Loucy (cell line): ENCODE measurements at regions not wholly inside any gene's neighbourhood (a gene's known extent, or its start where the extent isn't known, plus 50 kb on each side); places are given as distances from the start of the nearest gene placed in this dataset.

ENCODE experiments used
- H2AFZ ChIP-seq: fragments of 200-600 bp; sonication (generic); 2 replicates; pipeline ENCODE4 v1.6.0; 2016; ENCODE audit warnings: antibody characterized with exemption, mild to moderate bottlenecking, low read length, moderate library complexity
- H3F3A ChIP-seq: fragments of 200-600 bp; 2 replicates; pipeline ENCODE4 v1.6.0; 2016; ENCODE audit warnings: antibody characterized with exemption, low read depth, mild to moderate bottlenecking
- H3K27me3 ChIP-seq: fragments of 200-600 bp; sonication (generic); 2 replicates; pipeline ENCODE4 v1.6.1; 2014; ENCODE audit warnings: low read length, mild to moderate bottlenecking; ENCODE audit not compliant: insufficient read depth, poor library complexity, severe bottlenecking
- H3K36me3 ChIP-seq: fragments of 200-600 bp; sonication (generic); 2 replicates; pipeline ENCODE4 v1.6.1; 2016; ENCODE audit warnings: low read length; ENCODE audit not compliant: insufficient read depth
- H3K4me1 ChIP-seq: fragments of 200-600 bp; sonication (generic); 2 replicates; pipeline ENCODE4 v1.5.1; 2014; ENCODE audit warnings: low read length, mild to moderate bottlenecking; ENCODE audit not compliant: insufficient read depth, poor library complexity, severe bottlenecking
- H3K4me2 ChIP-seq: fragments of 200-600 bp; sonication (generic); 2 replicates; pipeline ENCODE4 v1.6.0; 2014; ENCODE audit warnings: antibody characterized with exemption, low read length, low read depth, mild to moderate bottlenecking; ENCODE audit not compliant: poor library complexity, severe bottlenecking
- H3K4me3 ChIP-seq: fragments of 200-600 bp; sonication (generic); 2 replicates; pipeline ENCODE4 v1.5.1; 2014; ENCODE audit warnings: low read length, mild to moderate bottlenecking, mixed read lengths; ENCODE audit not compliant: poor library complexity, severe bottlenecking
- H3K79me2 ChIP-seq: fragments of 200-600 bp; sonication (generic); 2 replicates; pipeline ENCODE4 v1.6.1; 2014; ENCODE audit warnings: low read length; ENCODE audit not compliant: insufficient read depth
- H3K9ac ChIP-seq: fragments of 200-600 bp; sonication (generic); 2 replicates; pipeline ENCODE4 v1.6.0; 2014; ENCODE audit warnings: mild to moderate bottlenecking, low read depth, low read length, moderate library complexity; ENCODE audit not compliant: poor library complexity, severe bottlenecking
- H3K9me2 ChIP-seq: fragments of 200-600 bp; sonication (generic); replicated peaks from 2 replicates; pipeline ENCODE4 v1.6.1; 2016; ENCODE audit warnings: low read depth, low read length, mixed read lengths
- H3K9me3 ChIP-seq: fragments of 200-600 bp; sonication (generic); 2 replicates; pipeline ENCODE4 v1.6.1; 2014; ENCODE audit warnings: mild to moderate bottlenecking, antibody characterized with exemption, low read length, low read depth; ENCODE audit not compliant: insufficient read depth
- H4K20me1 ChIP-seq: fragments of 200-600 bp; sonication (generic); 2 replicates; pipeline ENCODE4 v1.6.0; 2014; ENCODE audit warnings: antibody characterized with exemption, low read length, mild to moderate bottlenecking; ENCODE audit not compliant: insufficient read depth, poor library complexity, severe bottlenecking
- CTCF ChIP-seq: fragments of 200-600 bp; sonication (generic); conservative IDR thresholded peaks from 2 replicates; pipeline ENCODE4 v1.5.1; 2014; ENCODE audit warnings: mild to moderate bottlenecking, antibody characterized with exemption, low read length
- EZH2phosphoT487 ChIP-seq: fragments of 200-600 bp; IDR thresholded peaks from 2 replicates; pipeline ENCODE4 v1.6.1; 2018; ENCODE audit warnings: antibody characterized with exemption, mild to moderate bottlenecking, moderate library complexity, borderline replicate concordance

GRCh38 chr7:42666994-42667393, 244.9 kb downstream of the C7orf25 start:
- Histone ChIP-seq H3K4me1 (no peaks in the 10 kb centered on the region), H3K27me3 (no peaks in the 10 kb centered on the region)

GRCh38 chr7:42662862-42663261, 249.0 kb downstream of the C7orf25 start:
- Histone ChIP-seq H3K4me1 (no peaks in the 10 kb centered on the region), H3K9ac (no peak overlapping the region), H3K9me2 (no peaks in the 10 kb centered on the region), H2AFZ (no peak overlapping the region), H3F3A (no peaks in the 10 kb centered on the region), H3K9me3 (peaks cover 9% of the 10 kb centered on the region), H3K4me2 (no peak overlapping the region), H3K79me2 (no peaks in the 10 kb centered on the region), H4K20me1 (no peaks in the 10 kb centered on the region), H3K36me3 (no peaks in the 10 kb centered on the region), H3K4me3 (no peak overlapping the region), H3K27me3 (no peaks in the 10 kb centered on the region)
- no peak for TF ChIP-seq EZH2phosphoT487
- TF ChIP-seq CTCF: no peak

More at GRCh38 chr7:42666994-42667393, 244.9 kb downstream of the C7orf25 start:
- no peak overlapping the region for H2AFZ ChIP-seq
- H3K9ac ChIP-seq: no peak overlapping the region
- TF ChIP-seq EZH2phosphoT487: no peak
- no peak for TF ChIP-seq CTCF
- no peak overlapping the region for H3K4me2 ChIP-seq
- no peaks in the 10 kb centered on the region for H3F3A ChIP-seq
- no peaks in the 10 kb centered on the region for H3K9me2 ChIP-seq
- no peak overlapping the region for H3K4me3 ChIP-seq
- H4K20me1 ChIP-seq: no peaks in the 10 kb centered on the region
- H3K9me3 ChIP-seq: peaks cover 9% of the 10 kb centered on the region
- H3K36me3 ChIP-seq: no peaks in the 10 kb centered on the region
- no peaks in the 10 kb centered on the region for H3K79me2 ChIP-seq

GRCh38 chr7:42661312-42661711, 250.6 kb downstream of the C7orf25 start:
- H3K4me1 ChIP-seq: no peaks in the 10 kb centered on the region
- H3K9me2 ChIP-seq: no peaks in the 10 kb centered on the region
- H3K9ac ChIP-seq: no peak overlapping the region
- no peak overlapping the region for H2AFZ ChIP-seq
- TF ChIP-seq EZH2phosphoT487 (no peak), CTCF (no peak)
- no peaks in the 10 kb centered on the region; the same call in 1 of the 2 replicates for H3K9me3 ChIP-seq
- no peaks in the 10 kb centered on the region for H4K20me1 ChIP-seq
- no peaks in the 10 kb centered on the region for H3F3A ChIP-seq
- H3K4me2 ChIP-seq: no peak overlapping the region
- H3K27me3 ChIP-seq: no peaks in the 10 kb centered on the region
- no peaks in the 10 kb centered on the region for H3K36me3 ChIP-seq
- H3K4me3 ChIP-seq: no peak overlapping the region
- no peaks in the 10 kb centered on the region for H3K79me2 ChIP-seq
